ENCODE measurements at regions not wholly inside any gene's neighbourhood (a gene's known extent, or its start where the extent isn't known, plus 50 kb on each side); places are given as distances from the start of the nearest gene placed in this dataset.

GRCh38 chr2:173764094-173764493 is 201.1 kb downstream of the SP3 start:
- DNase-seq (ENCODE audit: low read depth): no peak

DNA sequence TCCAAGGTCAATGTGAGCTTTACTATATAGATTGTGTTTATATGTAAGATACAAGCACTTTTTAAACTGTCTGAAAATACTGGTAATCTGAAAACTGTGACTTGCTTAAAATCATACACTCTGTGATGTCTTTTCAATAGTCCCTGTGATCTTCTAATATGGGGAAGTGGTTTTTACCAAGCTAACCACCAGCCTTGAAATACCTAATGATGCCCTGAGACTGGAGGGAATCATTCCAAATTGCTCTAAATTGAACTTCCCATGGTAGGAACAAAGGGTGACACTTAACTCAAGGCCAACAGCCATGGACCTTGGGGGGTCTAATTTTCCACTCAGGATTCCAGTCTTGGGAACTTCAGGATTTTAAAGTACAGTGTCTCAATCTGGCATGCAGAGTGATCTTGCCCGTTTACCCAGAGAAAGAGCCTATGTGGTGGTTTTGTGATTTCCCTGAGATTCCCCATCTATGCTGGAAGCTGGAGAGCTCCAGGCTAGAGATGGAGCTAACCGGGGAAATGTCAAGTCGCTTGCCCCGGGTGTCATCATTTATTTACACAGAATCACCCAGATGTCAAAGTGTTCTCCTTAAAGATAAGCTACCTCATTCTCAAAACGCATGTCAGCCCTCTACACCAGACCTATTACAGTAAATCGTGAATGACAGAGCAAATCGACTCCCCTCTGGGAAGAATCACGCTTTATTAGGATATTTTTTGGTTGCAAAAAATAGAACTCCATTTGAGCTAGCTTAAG is 198.5 kb downstream of the SP3 start:
- no peak for DNase-seq (ENCODE audit: low read depth)

- no peak for DNase-seq (ENCODE audit: low read depth)
These were observed 194.1 kb downstream of the SP3 start for GRCh38 chr2:173770947-173771678.

DNA sequence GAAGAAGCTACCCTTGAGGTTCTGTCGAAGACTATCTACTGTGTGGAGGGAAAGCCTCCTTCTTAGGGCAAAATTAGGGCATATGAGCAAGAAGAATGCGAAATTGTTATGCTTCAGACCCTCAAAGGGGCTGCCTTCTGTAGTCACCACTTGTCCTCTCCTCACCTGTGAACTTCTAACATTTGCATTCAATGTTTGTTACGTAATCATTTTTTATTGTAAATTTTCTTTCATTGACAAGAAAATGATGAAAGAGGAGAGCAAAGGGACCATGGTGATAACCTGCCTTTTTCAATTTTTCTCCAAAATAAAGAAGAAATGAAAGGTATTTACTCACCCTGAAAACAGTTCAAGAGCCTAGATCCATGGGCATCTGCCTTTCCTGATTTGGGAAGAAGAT is 193.0 kb downstream of the SP3 start:
- DNase-seq (ENCODE audit: low read depth): no peak

DNA sequence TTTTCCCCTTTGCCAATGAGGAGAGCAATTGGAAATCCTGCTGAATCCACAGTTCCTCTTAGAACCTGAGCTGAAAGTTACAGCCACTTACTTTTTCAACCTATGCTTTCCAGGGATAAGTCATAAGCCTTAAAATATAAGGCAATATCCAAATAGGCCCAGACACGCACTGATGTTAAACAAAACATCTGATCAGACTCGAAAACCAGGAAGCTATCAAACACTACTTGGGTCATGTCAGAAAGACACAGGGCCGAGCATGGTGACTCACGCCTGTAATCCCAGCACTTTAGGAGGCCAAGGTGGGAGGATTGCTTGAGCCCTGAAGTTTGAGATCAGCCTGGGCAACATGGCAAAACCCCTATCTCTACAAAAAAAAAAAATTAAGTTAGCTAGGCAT is 192.1 kb downstream of the SP3 start:
- no peak for DNase-seq (ENCODE audit: low read depth)

DNA sequence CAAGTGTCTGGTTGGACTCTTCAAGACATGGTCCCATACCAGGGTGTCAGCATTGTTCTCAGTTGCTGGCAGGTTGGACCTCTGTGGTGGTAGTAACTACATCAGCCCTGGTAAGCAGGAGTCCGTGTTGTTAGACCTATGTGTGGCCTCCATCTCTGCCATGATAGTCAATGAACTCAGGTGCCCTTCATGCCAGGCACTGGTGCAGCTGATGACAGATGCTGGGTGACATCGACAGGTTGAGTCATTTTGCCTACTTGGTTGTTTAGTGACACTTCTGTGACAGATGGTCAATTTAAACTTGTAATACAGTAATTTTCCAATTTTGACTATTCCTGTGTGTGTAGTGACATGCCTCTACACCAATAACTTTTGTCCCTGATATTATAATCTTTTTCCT is 189.7 kb downstream of the SP3 start:
- DNase-seq (ENCODE audit: low read depth): no peak

DNA sequence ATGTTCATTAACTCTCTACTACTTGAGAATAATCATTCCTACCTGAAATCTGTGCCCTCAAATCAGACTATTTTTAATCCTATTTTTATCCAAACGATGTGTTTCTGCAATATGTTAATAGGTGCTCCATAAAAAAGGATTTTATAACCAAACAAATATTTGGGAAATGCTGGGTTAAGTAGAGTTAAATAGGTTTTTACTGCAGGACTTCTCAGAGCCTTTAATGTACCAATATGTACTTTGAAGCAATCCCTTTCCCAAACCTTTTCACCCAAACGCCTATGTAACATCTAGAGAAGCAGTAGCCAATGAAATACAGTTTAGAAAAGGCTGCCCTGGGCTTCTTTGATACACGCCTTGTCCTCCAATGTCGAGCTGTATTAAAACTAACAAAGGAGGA is 182.5 kb downstream of the SP3 start:
- no peak for DNase-seq (ENCODE audit: low read depth)

DNA sequence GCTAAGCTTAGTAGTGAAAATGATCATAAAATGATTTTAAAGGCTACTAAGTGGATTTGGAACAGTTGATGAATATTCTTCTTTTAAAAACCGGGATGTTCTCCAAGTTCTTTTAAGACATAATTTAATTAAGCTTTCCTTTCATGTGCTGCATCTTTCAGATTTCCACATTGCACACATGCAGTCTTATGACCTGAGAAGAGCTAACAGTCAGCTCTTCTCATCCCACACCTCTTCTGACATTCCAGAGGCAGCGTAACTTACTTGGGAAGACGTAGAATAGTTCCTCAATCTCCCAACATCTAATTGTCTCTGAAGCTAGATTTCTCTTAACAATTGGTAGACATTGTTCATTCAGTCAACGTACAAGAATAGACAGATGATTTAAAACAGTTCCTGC is 181.8 kb downstream of the SP3 start:
- no peak for DNase-seq (ENCODE audit: low read depth)

GRCh38 chr2:173785813-173786212 is 179.4 kb downstream of the SP3 start:
- no peak for DNase-seq (ENCODE audit: low read depth)

- no peak for DNase-seq (ENCODE audit: low read depth)
These were observed 173.7 kb downstream of the SP3 start for GRCh38 chr2:173791502-173791901.

DNA sequence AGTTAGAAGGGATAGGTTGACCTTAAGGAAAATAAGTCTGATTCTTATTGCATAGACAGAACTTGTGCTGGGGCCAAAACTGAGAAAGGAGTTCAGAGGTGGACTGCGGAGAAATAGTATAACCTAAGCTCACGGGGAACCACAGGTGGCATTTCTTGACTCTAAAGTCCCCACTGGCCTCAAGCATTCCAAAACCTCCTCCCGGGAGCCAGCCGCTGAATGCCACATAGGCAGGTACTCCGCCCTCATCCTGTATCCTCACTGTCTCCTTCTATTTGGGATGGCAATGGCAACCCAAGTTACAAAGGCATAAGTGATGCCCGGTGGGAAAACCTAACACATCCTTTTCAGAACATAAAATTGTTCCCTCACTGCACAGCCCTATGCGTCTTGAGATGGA is 173.0 kb downstream of the SP3 start:
- DNase-seq (ENCODE audit: low read depth): no peak

- no peak for DNase-seq (ENCODE audit: low read depth)
These were observed 172.4 kb downstream of the SP3 start for GRCh38 chr2:173792741-173793140.

- no peak for DNase-seq (ENCODE audit: low read depth)
These were observed 171.2 kb downstream of the SP3 start for GRCh38 chr2:173793709-173794565.

DNA sequence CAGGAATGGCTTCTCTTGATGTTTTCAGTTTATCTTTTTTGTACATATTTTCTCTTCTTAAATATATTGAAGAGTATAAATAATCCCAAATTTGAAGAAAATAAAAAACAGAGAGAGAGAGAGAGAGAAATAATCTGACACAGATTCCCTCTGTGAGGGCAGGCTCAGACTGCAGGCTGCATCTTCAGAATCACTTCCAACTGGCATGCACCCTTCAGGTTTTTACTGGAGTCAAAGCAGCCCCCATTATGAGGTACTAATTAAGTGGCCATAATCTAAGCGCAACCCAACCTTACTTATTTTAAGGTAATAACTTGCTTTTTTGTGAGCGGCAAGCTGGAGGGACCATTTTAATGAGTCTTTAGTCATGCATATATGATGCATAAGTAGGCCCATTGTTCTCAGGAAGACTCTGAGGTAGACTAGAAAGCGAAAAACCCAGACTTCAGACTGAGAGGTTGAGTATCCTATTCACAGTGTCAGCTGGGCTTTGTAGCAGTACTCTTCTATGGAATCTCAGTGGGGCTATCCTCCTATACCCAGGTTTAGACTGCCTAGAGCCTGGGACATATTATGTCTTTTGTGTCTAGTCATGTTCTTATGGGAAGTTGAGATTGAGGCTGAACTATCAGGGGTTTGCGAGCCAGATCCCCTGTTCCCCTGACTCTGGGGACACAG is 167.4 kb downstream of the SP3 start:
- no peak for DNase-seq (ENCODE audit: low read depth)

- no peak for DNase-seq (ENCODE audit: low read depth)
These were observed 162.7 kb downstream of the SP3 start for GRCh38 chr2:173802518-173802917.

GRCh38 chr2:173803449-173803848 is 161.7 kb downstream of the SP3 start:
- no peak for DNase-seq (ENCODE audit: low read depth)

DNA sequence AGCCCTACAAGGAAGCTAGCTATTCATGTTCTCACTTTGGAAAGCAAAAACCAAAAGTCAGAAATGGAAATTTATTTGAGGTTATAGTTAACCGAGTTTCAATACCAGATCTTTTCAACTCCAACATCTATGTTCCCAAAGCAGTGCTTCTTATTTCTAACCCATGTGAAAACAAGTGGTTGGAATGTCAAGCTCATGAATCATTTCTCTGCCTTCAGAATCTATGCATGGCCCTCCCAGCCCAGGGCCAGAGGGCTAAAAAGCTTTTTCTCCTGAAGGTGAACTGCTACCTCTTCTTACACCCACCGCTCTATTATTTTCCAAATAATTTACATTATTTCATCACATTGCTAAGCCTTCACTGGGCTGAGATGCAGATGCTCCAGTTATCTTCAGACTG is 158.4 kb downstream of the SP3 start:
- DNase-seq (ENCODE audit: low read depth): peak; percentile 39

GRCh38 chr2:173808718-173809117 is 156.5 kb downstream of the SP3 start:
- DNase-seq (ENCODE audit: low read depth): no peak

DNA sequence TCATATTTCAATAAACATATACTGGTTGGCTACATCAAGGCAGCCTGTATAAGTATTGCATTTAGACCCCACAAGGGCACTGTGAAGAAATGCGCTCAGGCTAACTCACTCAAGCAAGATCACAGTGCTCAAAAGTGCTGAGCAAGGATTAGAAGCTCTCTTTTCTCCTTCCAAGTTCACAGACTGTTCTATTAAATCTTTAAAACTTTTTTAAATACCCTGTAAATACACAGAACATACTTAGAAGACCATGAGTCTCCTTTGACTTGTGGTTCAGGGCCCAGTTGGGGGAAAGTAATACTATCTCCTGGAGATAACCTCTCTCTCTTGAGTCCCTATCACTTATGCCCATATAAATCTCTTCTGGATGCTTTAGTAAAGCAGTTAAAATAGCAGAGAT is 152.9 kb downstream of the SP3 start:
- no peak for DNase-seq (ENCODE audit: low read depth)

GRCh38 chr2:173814306-173814705 is 150.9 kb downstream of the SP3 start:
- no peak for DNase-seq (ENCODE audit: low read depth)

DNA sequence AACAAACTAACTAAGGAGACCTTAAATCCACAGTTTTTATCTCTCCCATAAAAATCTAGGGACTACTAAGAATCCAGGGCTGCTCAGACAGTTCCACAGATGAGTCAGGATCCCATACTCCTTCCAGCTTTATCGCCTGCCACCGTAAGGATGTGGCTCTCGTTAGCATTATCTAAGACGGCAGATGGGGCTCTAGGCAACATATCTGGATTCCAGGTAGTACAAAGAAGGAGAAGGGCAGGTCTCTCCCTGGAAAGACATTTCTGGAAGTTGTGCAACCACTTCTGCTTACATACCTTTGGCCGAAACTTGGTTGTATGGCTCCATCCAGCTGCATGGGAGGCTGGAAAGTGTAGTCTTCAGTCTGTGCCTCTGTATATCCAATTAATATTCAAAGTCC is 149.4 kb downstream of the SP3 start:
- DNase-seq (ENCODE audit: low read depth): no peak

DNA sequence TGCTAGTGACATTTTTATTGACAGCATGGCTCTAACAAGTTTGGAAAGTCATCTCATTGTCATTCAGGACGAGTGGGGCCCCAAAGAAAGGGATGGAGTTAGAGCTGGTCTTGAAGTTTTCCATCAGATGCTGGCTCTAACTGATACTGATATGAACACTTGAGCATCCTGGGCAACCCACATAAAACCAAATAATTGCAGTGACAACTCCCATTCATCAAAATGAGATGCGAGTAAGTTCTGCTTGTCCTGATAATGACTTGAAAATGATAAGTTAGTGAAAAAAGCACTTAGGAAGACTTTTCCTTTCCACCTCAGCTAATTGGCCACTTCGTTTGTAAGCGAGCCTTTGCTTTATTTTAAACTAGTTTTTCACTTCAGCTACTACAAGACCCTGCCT is 147.6 kb downstream of the SP3 start:
- no peak for DNase-seq (ENCODE audit: low read depth)

Data from renal cortical epithelial cell (primary cell).